Thoracic aorta (tissue), 2 donors: ENCODE measurements at regions not wholly inside any gene's neighbourhood (a gene's known extent, or its start where the extent isn't known, plus 50 kb on each side); places are given as distances from the start of the nearest gene placed in this dataset.

Source experiments
- ATAC-seq: fragments of 150-250 bp; one replicate; pipeline ENCODE4 v1.8.0; 2017; ENCODE audit warnings: low read depth; ENCODE audit not compliant: insufficient number of reproducible peaks, low FRiP score
- DNase-seq: peaks from one replicate; pipeline ENCODE4 v3.0.0-alpha.2; 2020; ENCODE audit warnings: low spot score
- H3K27ac ChIP-seq, 2 donors: fragments of 200-600 bp; sonication (generic); 1 replicate in 1 of 2; 2 replicates in 1 of 2; pipeline ENCODE4 v1.5.1; 2016; ENCODE audit warnings: mild to moderate bottlenecking in 2 of 2, moderate library complexity in 2 of 2
- H3K27me3 ChIP-seq: fragments of 200-600 bp; sonication (generic); replicated peaks from 2 replicates; pipeline ENCODE4 v1.6.0; 2016; ENCODE audit warnings: mild to moderate bottlenecking; ENCODE audit not compliant: insufficient read depth
- H3K36me3 ChIP-seq: fragments of 200-600 bp; sonication (generic); one replicate; pipeline ENCODE4 v1.5.1; 2016
- H3K4me1 ChIP-seq, 2 donors: fragments of 200-600 bp; sonication (generic); 1 replicate in 1 of 2; 2 replicates in 1 of 2; pipeline versions ENCODE4 v1.5.1 to v1.6.0; 2016; ENCODE audit warnings: low read depth in 2 of 2, mild to moderate bottlenecking in 1 of 2; ENCODE audit not compliant: control insufficient read depth in 1 of 2
- H3K4me3 ChIP-seq: fragments of 200-600 bp; sonication (generic); 2 replicates; pipeline ENCODE4 v1.5.1; 2016; ENCODE audit warnings: mild to moderate bottlenecking
- H3K9me3 ChIP-seq: fragments of 200-600 bp; sonication (generic); 2 replicates; pipeline ENCODE4 v1.5.1; 2016
- CTCF ChIP-seq: fragments of 200-600 bp; sonication (generic); IDR thresholded peaks from one replicate; pipeline ENCODE4 v1.5.1; 2019; ENCODE audit warnings: antibody characterized with exemption

GRCh38 chr6:164154588-164154987, 740.1 kb downstream of the QKI start:
- Histone ChIP-seq H3K4me3 (no peak overlapping the region), H3K9me3 (no peaks in the 10 kb centered on the region), H3K36me3 (no peaks in the 10 kb centered on the region), H3K27me3 (no peaks in the 10 kb centered on the region), H3K4me1 (no peaks in the 10 kb centered on the region), H3K27ac (no peak overlapping the region)
- TF ChIP-seq CTCF = no peak
- DNase-seq (no peak), ATAC-seq (no peak)

- H3K9me3 ChIP-seq = no peaks in the 10 kb centered on the region
- no peak for TF ChIP-seq CTCF
Observed at GRCh38 chr6:164152611-164153010, 738.1 kb downstream of the QKI start.

GRCh38 chr6:164151161-164152120, 736.9 kb downstream of the QKI start:
- no peaks in the 10 kb centered on the region for H3K4me1 ChIP-seq
- H3K27ac ChIP-seq = no peak overlapping the region
- ATAC-seq (no peak), DNase-seq (no peak)
- no peaks in the 10 kb centered on the region for H3K9me3 ChIP-seq
- H3K4me3 ChIP-seq = no peak overlapping the region
- H3K36me3 ChIP-seq = no peaks in the 10 kb centered on the region
- no peaks in the 10 kb centered on the region for H3K27me3 ChIP-seq
- TF ChIP-seq CTCF = no peak

More at GRCh38 chr6:164152611-164153010, 738.1 kb downstream of the QKI start:
- no peaks in the 10 kb centered on the region for H3K27me3 ChIP-seq
- H3K4me3 ChIP-seq = no peak overlapping the region
- ATAC-seq = no peak
- no peaks in the 10 kb centered on the region for H3K4me1 ChIP-seq
- no peaks in the 10 kb centered on the region for H3K36me3 ChIP-seq
- no peak overlapping the region for H3K27ac ChIP-seq
- DNase-seq = no peak

GRCh38 chr6:164150232-164150631, 735.7 kb downstream of the QKI start:
- ATAC-seq (no peak), DNase-seq (no peak)
- Histone ChIP-seq H3K4me3 (no peak overlapping the region), H3K36me3 (no peaks in the 10 kb centered on the region), H3K27ac (no peak overlapping the region), H3K4me1 (no peaks in the 10 kb centered on the region), H3K27me3 (no peaks in the 10 kb centered on the region), H3K9me3 (no peaks in the 10 kb centered on the region)
- TF ChIP-seq CTCF = no peak

- no peaks in the 10 kb centered on the region for H3K9me3 ChIP-seq
- no peak overlapping the region for H3K4me3 ChIP-seq
- DNase-seq (no peak), ATAC-seq (no peak)
- no peaks in the 10 kb centered on the region for H3K27me3 ChIP-seq
- no peaks in the 10 kb centered on the region for H3K36me3 ChIP-seq
- no peak overlapping the region for H3K27ac ChIP-seq
- no peaks in the 10 kb centered on the region for H3K4me1 ChIP-seq
- no peak for TF ChIP-seq CTCF
Observed at GRCh38 chr6:164148788-164149187, 734.3 kb downstream of the QKI start.
